GM19452 (cell line): ENCODE measurements at regions not wholly inside any gene's neighbourhood (a gene's known extent, or its start where the extent isn't known, plus 50 kb on each side); places are given as distances from the start of the nearest gene placed in this dataset.

Experiments used
- ATAC-seq: cut with Tn5 transposase; IDR thresholded peaks from one replicate; pipeline ENCODE4 v1.9.1; 2021; ENCODE audit not compliant: unreplicated experiment

GRCh38 chr4:4695497-4695896 is 153.6 kb upstream of the STX18 start:
- ATAC-seq = no peak

DNA sequence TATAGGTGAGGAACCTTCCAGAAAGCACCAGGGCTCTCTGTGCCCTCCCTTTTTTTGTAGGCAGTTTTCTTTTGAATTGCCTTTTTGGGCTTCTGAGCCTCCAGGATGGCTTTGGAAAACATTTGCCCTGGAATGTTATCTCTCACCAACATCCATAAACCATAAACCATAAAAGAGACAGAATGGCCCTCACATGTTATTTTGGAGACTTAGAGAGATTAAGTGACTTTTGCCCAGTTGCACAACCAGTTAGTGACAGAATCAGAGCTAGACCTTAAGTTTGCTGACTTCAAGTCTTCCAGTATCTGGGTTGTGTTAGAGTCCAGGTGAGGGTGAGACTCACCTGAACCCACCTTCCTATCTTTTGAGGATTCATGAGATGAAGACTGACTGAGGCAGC is 153.0 kb upstream of the STX18 start:
- ATAC-seq = no peak

DNA sequence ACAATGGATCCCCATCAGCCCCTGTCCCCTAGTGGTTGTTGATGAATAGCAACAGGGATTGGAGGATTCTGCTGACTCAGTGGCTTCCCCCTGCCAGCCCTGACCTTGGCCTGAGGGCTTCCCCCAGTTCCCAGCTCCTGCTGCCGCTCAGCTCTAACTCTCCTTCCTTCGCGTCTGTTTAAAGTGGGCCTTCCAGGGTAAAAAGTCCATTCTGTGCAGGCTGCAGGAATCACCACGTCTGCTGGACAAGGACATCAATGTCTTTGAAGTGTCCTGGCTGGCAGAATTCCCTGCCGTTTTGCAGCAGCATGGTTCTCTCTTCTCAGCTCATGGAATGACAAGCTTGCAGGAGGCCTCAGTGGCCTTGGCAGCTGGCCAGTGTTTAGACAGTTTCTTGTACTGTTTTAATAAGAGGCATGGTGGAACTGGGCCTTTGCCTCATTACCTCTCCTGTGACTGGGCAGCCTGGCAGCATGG is 152.5 kb upstream of the STX18 start:
- ATAC-seq = no peak

DNA sequence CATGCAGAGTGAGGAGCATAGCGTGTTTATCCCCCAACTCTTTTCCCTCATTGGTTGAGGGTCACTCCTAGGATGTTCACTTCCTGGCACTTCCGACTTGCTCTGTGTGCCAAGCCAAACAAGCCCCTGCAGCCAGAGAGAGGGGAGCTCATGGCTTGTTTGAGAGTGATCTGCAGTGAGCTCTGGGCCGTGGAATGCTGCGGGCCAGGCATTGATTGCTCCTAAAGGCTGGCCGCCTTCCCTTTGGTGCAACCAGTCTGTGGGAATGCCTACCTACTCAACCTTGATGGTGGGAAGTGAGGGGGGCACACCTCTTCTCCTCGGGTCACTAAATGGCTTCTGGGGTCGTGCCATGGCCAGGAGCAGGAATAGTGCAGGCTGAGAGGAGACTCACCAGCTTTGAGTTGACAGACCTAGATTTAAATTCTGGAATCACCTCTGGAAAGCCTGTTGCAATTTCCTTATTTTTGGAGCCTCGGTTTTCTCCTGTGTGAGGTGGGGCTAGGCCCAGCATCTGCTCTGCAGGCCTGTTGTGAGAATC is 152.0 kb upstream of the STX18 start:
- ATAC-seq = no peak

GRCh38 chr4:4693258-4693657 is 151.4 kb upstream of the STX18 start:
- no peak for ATAC-seq

DNA sequence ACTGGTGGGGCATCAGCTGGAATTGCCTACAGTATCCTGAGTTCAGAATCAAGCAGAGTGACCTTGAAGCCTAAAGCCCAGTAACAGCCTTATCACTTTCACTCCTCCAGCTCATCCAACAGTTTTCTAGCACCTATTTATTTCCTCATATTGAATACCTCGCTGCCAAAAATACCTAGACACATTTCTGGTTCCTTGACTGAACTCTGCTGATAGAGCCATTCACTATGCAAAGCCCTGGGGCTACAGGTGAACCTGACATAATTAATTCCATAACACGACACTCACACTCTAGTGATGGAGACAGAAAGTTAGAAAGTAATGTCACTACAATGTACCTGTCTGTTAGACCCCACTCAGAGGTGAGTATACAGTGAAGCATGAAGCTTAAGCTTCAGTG is 149.0 kb upstream of the STX18 start:
- ATAC-seq = no peak

- ATAC-seq = peak; percentile 85
These were observed 148.0 kb upstream of the STX18 start for GRCh38 chr4:4689694-4690440.

DNA sequence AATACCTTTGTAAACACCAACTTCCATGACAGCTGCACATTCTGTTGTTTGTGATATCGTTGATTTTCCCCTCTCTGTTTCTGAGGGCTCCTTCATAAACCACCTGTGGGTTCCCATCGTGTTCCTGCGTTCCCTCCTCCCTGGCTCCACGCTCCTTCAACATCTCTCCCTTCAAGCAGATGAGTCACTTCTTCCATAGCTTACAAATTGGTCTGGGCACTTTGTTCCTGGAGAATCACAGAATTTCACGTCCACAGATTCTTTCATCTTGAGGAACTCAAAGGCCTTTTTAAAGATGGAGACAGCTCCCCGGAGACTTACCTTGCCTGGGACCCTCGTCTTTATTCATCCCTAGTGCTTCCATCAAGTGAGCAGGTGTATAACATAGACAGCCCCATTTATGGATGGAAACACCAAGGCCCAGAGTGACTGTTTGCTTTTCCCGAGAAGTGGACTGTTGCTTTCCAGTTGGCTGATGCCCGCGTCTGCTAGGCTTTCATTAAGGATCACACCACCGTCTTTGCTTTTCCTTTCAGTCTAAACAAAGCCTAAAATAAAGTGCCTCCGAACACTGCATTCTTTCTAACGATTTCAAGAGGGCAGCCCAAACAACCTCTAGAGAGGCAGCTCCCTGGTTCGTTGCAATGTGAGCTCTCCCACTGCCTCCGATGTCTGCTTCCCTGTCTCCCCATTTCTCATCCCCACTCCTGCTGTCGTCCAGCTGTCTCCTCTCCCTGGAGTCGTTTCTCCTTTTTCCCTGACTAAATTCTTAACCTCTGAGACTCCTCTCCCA is 146.3 kb upstream of the STX18 start:
- ATAC-seq = no peak

DNA sequence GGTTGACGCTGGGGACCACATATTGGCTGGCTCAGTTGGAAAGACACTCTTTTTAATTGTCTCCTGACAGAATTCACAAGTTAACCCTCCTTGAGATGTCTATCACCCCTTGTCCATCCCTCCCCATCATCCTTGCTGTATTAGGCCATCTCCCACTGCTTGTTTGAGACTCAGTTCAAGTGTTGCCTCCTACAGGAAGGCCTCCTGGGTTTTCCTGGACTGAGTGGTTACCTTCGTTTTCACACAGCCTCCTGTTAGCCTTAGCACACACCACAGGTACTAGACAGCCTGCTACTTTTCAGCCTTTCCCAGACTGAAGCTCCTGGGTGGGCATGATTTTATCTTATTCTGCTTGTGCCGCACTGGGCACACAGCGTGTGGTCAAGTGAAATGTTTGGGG is 145.3 kb upstream of the STX18 start:
- no peak for ATAC-seq

DNA sequence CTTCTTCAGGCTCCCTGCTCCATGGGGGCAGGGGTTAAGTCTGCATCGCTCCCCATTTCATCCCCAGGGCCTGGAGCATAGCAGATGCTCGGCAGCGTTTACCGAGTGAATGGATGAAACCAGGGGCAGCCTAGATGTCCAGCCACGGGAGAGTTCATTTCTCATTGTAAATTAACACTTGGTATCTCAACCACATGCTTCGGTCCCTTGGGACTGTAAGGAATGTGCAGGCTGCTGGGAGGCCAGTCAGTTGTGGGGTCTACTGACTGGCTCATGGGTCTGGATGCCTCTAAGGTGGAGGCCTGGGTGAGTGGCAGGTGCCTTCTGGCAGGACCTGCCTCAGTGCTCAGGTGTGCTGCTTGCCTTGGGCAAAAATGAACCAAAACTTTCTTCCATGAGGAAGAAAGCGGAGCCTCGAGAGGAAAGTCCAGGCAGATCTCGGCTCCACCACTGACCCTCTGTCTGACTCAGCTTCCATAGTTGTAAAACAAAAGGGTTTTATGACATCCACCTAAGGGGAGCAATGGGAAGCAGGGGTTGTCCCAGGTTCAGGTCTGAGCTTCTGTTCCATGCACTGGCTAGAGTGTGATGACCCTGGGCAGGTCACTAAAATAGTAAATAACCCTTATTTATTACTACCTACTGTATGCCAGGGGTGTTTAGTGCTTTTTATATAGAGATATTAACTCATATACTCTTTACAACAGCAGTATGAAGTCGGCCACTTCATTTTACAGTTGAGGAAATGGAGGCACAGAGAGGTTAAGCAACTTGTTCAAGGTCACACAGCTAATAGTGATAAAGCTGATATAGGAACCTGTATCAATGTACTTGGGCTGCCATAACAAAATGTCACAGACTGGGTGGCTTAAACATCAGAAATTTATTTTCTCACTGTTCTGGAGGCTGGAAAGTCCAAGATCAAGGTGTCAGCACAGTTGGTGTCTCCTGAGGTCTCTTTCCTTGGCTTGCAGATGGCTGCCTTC is 144.3 kb upstream of the STX18 start:
- no peak for ATAC-seq

DNA sequence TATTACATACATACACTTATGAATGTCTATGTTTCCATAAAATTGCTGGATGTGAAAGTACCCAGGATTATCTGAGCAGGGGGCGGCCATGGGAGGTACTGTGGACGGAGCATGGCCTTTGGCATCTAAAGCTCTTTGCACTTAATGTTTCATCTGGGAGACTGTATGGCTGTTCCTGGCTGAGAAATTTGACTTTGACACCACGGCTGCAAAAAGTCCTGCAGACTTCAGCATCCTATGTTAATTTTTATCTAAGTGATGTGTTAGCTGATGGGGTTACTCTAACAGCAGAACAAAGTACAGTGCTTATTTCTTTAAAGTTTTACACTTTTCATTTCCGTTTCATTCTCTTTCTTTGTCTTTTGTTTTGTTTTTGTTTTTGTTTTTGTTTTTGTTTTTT is 139.8 kb upstream of the STX18 start:
- ATAC-seq = no peak

GRCh38 chr4:4680758-4681157 is 138.9 kb upstream of the STX18 start:
- no peak for ATAC-seq

DNA sequence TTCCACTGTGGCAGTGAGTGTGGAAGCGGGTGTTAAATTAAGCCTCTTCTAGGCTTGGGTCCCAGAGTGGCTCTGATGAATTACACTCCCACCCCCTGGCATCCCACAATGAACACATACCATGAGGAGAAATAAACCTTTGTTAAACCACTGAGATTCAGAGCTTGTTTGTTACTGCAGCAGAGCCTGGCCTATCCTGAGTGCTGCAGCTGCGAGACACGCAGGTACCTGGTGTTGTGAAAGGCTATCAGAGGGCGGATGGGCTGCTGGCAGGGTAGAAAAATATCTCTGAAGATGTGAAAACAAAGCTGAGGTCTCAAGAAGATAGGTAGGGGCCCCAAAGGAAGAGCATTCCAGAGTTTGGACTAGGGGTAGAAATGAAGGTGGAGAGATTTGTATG is 138.4 kb upstream of the STX18 start:
- no peak for ATAC-seq

DNA sequence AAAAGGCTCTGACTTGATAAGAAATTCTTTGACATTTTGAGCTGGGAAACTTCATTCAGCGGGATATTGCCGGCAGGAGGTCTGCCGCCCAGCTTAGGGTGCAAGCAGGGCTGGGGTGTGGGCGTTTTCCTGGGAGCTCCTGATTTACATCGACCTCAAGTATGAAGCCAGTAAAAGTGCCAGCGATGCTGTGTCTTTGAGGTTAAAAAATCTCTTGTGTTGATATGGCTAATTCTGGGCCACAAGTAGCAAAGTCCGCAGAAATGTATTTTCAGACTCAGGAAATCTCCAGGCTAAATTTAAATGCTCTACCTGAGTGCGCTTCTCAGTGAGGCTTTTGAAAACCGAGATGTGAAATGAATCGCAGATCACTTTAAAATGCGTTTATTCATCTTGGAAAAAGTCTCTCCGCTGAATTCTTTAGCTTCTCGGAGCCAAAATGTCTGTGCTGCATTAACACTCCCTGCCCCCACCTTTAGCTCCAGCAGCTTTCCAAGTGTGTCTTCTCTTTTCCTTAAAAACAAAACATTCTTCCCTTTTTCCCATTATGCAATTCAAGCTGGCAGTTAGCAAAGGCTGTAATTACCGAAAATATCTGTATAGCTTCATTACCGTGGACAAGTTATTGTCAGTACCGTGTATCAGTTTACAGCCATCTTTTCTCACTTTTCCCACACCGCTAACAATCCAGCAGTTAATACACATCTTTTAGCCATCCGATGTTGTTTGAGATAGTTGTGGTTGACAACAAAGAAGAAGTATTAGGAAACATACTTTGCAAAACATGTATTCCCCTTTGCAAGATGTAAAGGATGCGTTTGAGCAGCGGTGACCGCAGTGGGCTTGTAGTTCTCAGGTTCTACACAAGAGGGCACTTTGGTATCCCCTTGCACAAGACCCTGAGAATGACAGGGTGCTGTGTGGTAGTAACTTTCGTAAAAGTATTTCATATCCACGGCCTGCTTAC is 136.0 kb upstream of the STX18 start:
- no peak for ATAC-seq

- ATAC-seq = no peak
These were observed 133.8 kb upstream of the STX18 start for GRCh38 chr4:4675641-4676040.

DNA sequence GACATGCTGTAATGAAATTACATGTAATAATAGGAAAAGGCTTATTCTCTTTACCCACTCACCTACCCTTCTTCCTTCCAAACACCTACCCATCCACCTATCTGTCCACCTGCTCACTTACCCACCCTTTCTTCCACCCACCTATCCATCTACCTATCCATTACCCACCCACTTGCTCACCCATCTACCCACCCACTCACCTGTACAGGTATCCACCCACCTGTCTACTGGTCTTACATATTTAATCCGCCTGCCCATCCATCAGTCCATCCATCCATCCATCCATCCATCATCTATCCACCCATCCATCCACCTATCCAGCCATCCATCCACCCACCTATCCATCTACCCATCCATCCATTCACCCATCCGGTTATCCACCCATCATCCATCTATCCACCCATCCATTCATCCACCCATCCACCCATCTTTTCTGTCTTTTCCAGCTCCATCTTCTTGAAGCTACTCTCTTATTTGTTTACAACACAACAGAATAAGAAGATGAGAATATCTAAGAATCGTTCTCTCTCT is 133.3 kb upstream of the STX18 start:
- no peak for ATAC-seq

DNA sequence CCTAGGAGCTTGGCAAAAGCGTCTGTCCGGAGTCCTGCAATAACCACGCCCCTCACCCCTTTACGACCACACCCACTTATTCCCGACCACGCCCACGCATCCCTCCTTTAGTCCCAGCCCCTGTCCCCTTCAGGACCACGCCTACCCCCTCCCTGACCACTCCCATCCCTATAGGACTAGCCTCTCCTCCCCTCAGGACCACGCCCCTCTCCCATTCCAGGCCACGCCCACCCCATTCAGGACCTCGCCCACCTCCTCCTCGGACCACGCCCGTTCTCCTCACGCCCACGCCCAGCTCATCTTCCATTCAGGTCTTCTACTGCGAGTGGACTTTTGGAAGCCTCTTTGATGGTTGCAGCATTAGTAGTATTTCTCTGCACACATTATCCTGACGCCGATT is 131.2 kb upstream of the STX18 start:
- no peak for ATAC-seq

GRCh38 chr4:4672402-4672801 is 130.6 kb upstream of the STX18 start:
- no peak for ATAC-seq

DNA sequence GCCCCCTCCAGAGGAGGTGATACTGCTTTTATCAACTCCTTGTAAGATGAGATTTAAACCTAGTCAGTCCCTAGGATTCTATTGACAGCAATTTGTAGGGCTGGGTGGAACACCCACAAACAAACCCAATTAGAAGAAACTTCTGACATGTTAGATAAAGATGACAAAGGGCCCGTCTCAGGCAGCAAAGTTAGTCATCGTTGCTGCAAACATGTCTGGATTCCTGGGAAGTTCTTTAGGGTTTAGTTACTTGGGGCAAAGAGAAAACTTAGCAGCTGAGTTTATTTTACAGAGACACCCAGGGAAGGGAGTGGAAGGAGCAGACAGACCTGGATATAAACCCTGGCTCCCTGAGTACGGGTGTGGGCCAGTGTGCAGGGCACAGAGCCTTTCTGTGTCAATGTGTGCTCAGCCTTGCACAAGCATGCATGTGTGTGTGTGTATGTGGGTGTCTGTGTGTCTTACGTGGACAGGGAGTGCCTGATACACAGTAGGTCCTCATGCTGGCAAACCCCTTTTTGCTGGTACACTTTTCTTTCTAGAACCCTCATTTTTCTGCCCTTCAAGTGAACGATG is 130.0 kb upstream of the STX18 start:
- ATAC-seq = no peak
